Activated naive CD4-positive, alpha-beta T cell treated with anti-CD3 and anti-CD28 coated beads, Interleukin-2, amount 50 U/mL, for 24 hours (primary cell): ENCODE measurements at regions not wholly inside any gene's neighbourhood (a gene's known extent, or its start where the extent isn't known, plus 50 kb on each side); places are given as distances from the start of the nearest gene placed in this dataset.

Source experiments
- H3K27ac Mint-ChIP-seq: one replicate; pipeline ENCODE4 v1.8.0; 2021; ENCODE audit warnings: mild to moderate bottlenecking, mixed read lengths
- H3K27me3 Mint-ChIP-seq: one replicate; pipeline ENCODE4 v1.8.0; 2021; ENCODE audit warnings: mixed read lengths
- H3K36me3 Mint-ChIP-seq: one replicate; pipeline ENCODE4 v1.8.0; 2021; ENCODE audit warnings: mixed read lengths
- H3K4me1 Mint-ChIP-seq: one replicate; pipeline ENCODE4 v1.8.0; 2021; ENCODE audit warnings: mixed read lengths
- H3K4me3 Mint-ChIP-seq: one replicate; pipeline ENCODE4 v1.8.0; 2021; ENCODE audit warnings: mild to moderate bottlenecking, mixed read lengths
- H3K9me3 Mint-ChIP-seq: one replicate; pipeline ENCODE4 v1.8.0; 2021; ENCODE audit warnings: mixed read lengths

GRCh38 chr15:62991698-62992097 lies 50.8 kb upstream of the TPM1 start:
- H3K4me3 Mint-ChIP-seq, result no peak overlapping the region
- peaks cover 6% of the 10 kb centered on the region for H3K27me3 Mint-ChIP-seq
- H3K4me1 Mint-ChIP-seq, result no peaks in the 10 kb centered on the region
- H3K36me3 Mint-ChIP-seq, result no peaks in the 10 kb centered on the region
- H3K27ac Mint-ChIP-seq, result no peak overlapping the region
- H3K9me3 Mint-ChIP-seq, result no peaks in the 10 kb centered on the region

- Mint-ChIP-seq H3K4me3 (no peak overlapping the region), H3K27ac (no peak overlapping the region), H3K4me1 (no peaks in the 10 kb centered on the region), H3K9me3 (no peaks in the 10 kb centered on the region), H3K36me3 (no peaks in the 10 kb centered on the region), H3K27me3 (peaks cover 6% of the 10 kb centered on the region)
These were observed 50.2 kb upstream of the TPM1 start for GRCh38 chr15:62992302-62992701.
